HepG2 (cell line): ENCODE measurements at regions not wholly inside any gene's neighbourhood (a gene's known extent, or its start where the extent isn't known, plus 50 kb on each side); places are given as distances from the start of the nearest gene placed in this dataset.

Source experiments
- ATAC-seq: fragments of 200-7000 bp; cut with Tn5 transposase; 3 replicates; pipeline ENCODE4 v1.9.1; 2020; ENCODE audit warnings: mild to moderate bottlenecking, moderate library complexity
- BruUV-seq: library from RNA; stranded (reverse); fragments of 400-500 nt; replicated peaks from 2 replicates; lab custom pipeline; 2021; lab: Mats Ljungman, UMichigan
- CTCF ChIA-PET: fragments of 300-600 bp; formaldehyde crosslinking; extraction: SDS; loops from one replicate; lab custom pipeline; 2021; ENCODE audit warnings: low total read pairs, inconsistent platforms, low intra/inter-chr PET ratio; lab: Yijun Ruan, JAX
- POLR2A ChIA-PET: fragments of 350-600 bp; sonication (Branson Sonifier 250); formaldehyde crosslinking; loops from one replicate; lab custom pipeline; 2020; ENCODE audit warnings: antibody characterized with exemption, inconsistent platforms; lab: Yijun Ruan, JAX
- DNase-seq: peaks from one replicate; pipeline ENCODE4 v3.0.0-alpha.2; 2015; ENCODE audit warnings: low spot score
- FAIRE-seq: peaks from 3 replicates; lab custom pipeline; 2011; peaks lifted over from hg19 to GRCh38; lab: Jason Lieb, UNC
- H2AFZ ChIP-seq: one replicate; pipeline ENCODE4 v1.6.1; 2011; ENCODE audit warnings: low read length, inconsistent platforms
- H3K27ac ChIP-seq: fragments of 300-600 bp; 3 replicates; pipeline ENCODE4 v1.8.0; 2011; ENCODE audit warnings: mixed run types, mild to moderate bottlenecking, mixed read lengths, low read length, inconsistent platforms; ENCODE audit not compliant: insufficient read depth; ENCODE audit errors: extremely low read length
- H3K27me3 ChIP-seq, 2 experiments: fragments of 200-600 bp in 1 of 2; 2 replicates in 1 of 2; 3 replicates in 1 of 2; pipeline versions ENCODE4 v1.6.0 to v1.8.0; 2011; ENCODE audit warnings: low read length in 2 of 2, mild to moderate bottlenecking in 2 of 2, moderate library complexity in 2 of 2, inconsistent platforms in 1 of 2; ENCODE audit not compliant: insufficient read depth in 2 of 2, control insufficient read depth in 1 of 2
- H3K36me3 ChIP-seq, 2 experiments: fragments of 200-600 bp in 1 of 2; replicated peaks in 1 of 2; 2 replicates in 1 of 2; 3 replicates in 1 of 2; pipeline versions ENCODE4 v1.5.1 to v1.8.0; 2011; ENCODE audit warnings: low read length in 2 of 2, inconsistent platforms in 1 of 2; ENCODE audit not compliant: insufficient read depth in 2 of 2, control insufficient read depth in 1 of 2
- H3K4me1 ChIP-seq: 2 replicates; pipeline ENCODE4 v1.5.1; 2012; ENCODE audit warnings: low read length, inconsistent platforms; ENCODE audit not compliant: insufficient read depth
- H3K4me2 ChIP-seq: 2 replicates; pipeline ENCODE4 v1.6.0; 2011; ENCODE audit warnings: low read depth, low read length, inconsistent platforms
- H3K4me3 ChIP-seq, 3 experiments: fragments of 200-600 bp in 1 of 3; sonication (generic), shearing (Covaris generic) in 1 of 3; replicated peaks in 1 of 3; 2 replicates each; pipeline ENCODE4 v1.5.1; 2011 to 2016; ENCODE audit warnings: low read length in 3 of 3, inconsistent platforms in 2 of 3, low read depth in 2 of 3, mild to moderate bottlenecking in 2 of 3, control low read depth in 1 of 3, mixed read lengths in 1 of 3; ENCODE audit not compliant: insufficient read depth in 1 of 3
- H3K79me2 ChIP-seq: one replicate; pipeline ENCODE4 v1.6.1; 2011; ENCODE audit warnings: low read length, inconsistent platforms; ENCODE audit not compliant: insufficient read depth
- H3K9ac ChIP-seq: 2 replicates; pipeline ENCODE4 v1.6.0; 2011; ENCODE audit warnings: mild to moderate bottlenecking, low read depth, low read length, inconsistent platforms; ENCODE audit not compliant: insufficient read depth
- H3K9me3 ChIP-seq: 2 replicates; pipeline ENCODE4 v1.5.1; 2012; ENCODE audit warnings: mild to moderate bottlenecking, low read length
- H4K20me1 ChIP-seq: 2 replicates; pipeline ENCODE4 v1.6.0; 2011; ENCODE audit warnings: inconsistent platforms, mild to moderate bottlenecking, low read length, moderate library complexity; ENCODE audit not compliant: insufficient read depth
- CEBPG ChIP-seq: IDR thresholded peaks from 2 replicates; pipeline ENCODE4 v1.6.1; 2016
- MAFF ChIP-seq: IDR thresholded peaks from 2 replicates; pipeline ENCODE4 v1.6.1; 2011; ENCODE audit warnings: low read depth, low read length, improper control_type of control experiment
- MAFK ChIP-seq, 2 experiments: IDR thresholded peaks in 1 of 2; conservative IDR thresholded peaks in 1 of 2; 2 replicates each; pipeline ENCODE4 v1.6.1; 2011; ENCODE audit warnings: improper control_type of control experiment in 2 of 2, low read length in 2 of 2
- NAIF1 ChIP-seq: sonication (generic); formaldehyde crosslinking; IDR thresholded peaks from 2 replicates; pipeline ENCODE4 v1.5.0; 2020; ENCODE audit warnings: mild to moderate bottlenecking, missing genetic modification reagents, borderline replicate concordance
- PAX8 ChIP-seq: sonication (generic); formaldehyde crosslinking; IDR thresholded peaks from 2 replicates; pipeline ENCODE4 v1.8.0; 2022; ENCODE audit warnings: mild to moderate bottlenecking, missing genetic modification reagents, borderline replicate concordance
- RBM22 ChIP-seq: fragments of 200-400 bp; formaldehyde crosslinking; optimal IDR thresholded peaks from 2 replicates; pipeline ENCODE3; 2017; ENCODE audit warnings: mild to moderate bottlenecking, low read length, moderate library complexity
- ZBTB38 ChIP-seq: sonication (generic); formaldehyde crosslinking; IDR thresholded peaks from 2 replicates; pipeline ENCODE4 v1.5.1; 2020; ENCODE audit warnings: mild to moderate bottlenecking, missing genetic modification reagents
- WGBS: methylation state at CpG from one replicate; pipeline ENCODE4 v1.1.6; 2017; ENCODE audit warnings: low lambda C conversion rate; 5-methylcytosine and 5-hydroxymethylcytosine counted together
- in situ Hi-C: cut with HindIII; loops from 2 replicates; pipeline ENCODE4 v1.10.0; 2017; ENCODE audit warnings: low pct_unique_long_range_greater_than_20kb; ENCODE audit not compliant: extremely low pct_ligation_motif_present
- intact Hi-C: fragments of 100-400 bp; cut with micrococcal nuclease; formaldehyde crosslinking; loops from one replicate; pipeline ENCODE4 v1.10.0; 2022; ENCODE audit not compliant: unreplicated experiment

DNA sequence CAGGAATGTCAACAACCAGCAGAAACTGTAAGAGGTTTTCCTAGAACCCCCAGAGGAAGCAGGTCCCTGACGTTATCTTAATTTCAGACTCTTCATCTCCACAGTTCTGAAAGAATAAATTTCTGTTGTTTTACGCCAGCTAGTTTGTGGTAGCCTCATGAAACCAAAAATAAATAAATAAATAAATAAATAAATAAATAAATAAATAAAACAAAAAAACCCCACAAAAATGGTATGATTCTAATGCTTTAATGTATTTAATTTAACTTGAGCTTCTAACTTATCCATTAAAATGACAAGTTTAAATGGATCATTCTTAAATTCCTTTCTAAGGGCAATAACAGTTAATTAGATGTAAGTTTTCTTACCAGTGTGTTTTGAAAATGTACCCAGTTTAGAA lies 293.8 kb upstream of the ADAMTS5 start:
- Histone ChIP-seq H3K4me1 (no peaks in the 10 kb centered on the region), H3K79me2 (no peaks in the 10 kb centered on the region), H3K36me3 (no peaks in the 10 kb centered on the region), H3K4me3 (no peak overlapping the region), H3K9me3 (peaks cover 89% of the 10 kb centered on the region), H3K27ac (no peak overlapping the region), H3K4me2 (no peak overlapping the region), H3K9ac (no peak overlapping the region), H4K20me1 (no peaks in the 10 kb centered on the region), H2AFZ (no peak overlapping the region), H3K27me3 (no peaks in the 10 kb centered on the region)
- FAIRE-seq (no peak), ATAC-seq (no peak), DNase-seq (no peak)
- 9% methylated on average over 2 of the region's 2 CpGs for WGBS
- in situ Hi-C loops: no loop called here
- no peak for TF ChIP-seq NAIF1
- no peak for TF ChIP-seq PAX8 (CRISPR knock-in tag)
- no peak for TF ChIP-seq RBM22
- no peak for TF ChIP-seq ZBTB38 (CRISPR knock-in tag)
- intact Hi-C loops: no loop called here
- BruUV-seq: no TSS peak
- ChIA-PET POLR2A (no interaction called here), CTCF (no interaction called here)

GRCh38 chr21:27258742-27259448 lies 292.0 kb upstream of the ADAMTS5 start:
- intact Hi-C loops (no loop called here), in situ Hi-C loops (no loop called here)
- no peaks in the 10 kb centered on the region for H3K4me1 ChIP-seq
- CTCF ChIA-PET: no interaction called here
- DNase-seq: no peak
- no peak for FAIRE-seq
- no peaks in the 10 kb centered on the region for H3K36me3 ChIP-seq
- H3K79me2 ChIP-seq: no peaks in the 10 kb centered on the region
- H3K27ac ChIP-seq: no peak overlapping the region
- H2AFZ ChIP-seq: no peak overlapping the region
- H3K9me3 ChIP-seq: peaks cover 81% of the 10 kb centered on the region
- no peak overlapping the region for H3K4me2 ChIP-seq
- no peak for TF ChIP-seq CEBPG (CRISPR knock-in tag)
- peak; percentile 87 for TF ChIP-seq MAFF
- peak; percentile 74 to 93; a peak in 3 of 4 replicates for TF ChIP-seq MAFK (conservative IDR thresholded peaks at IDR 0.05 in 1 of 2, IDR thresholded peaks at IDR 0.05 in 1 of 2; ENCODE audit: low read length in 2 of 2)
- H3K9ac ChIP-seq: no peak overlapping the region
- H3K27me3 ChIP-seq: no peaks in the 10 kb centered on the region
- 35% methylated on average over 10 of the region's 10 CpGs for WGBS
- POLR2A ChIA-PET: no interaction called here
- no TSS peak for BruUV-seq
- no peak for ATAC-seq
- no peak overlapping the region for H3K4me3 ChIP-seq
- no peaks in the 10 kb centered on the region for H4K20me1 ChIP-seq
